ENCODE measurements at regions not wholly inside any gene's neighbourhood (a gene's known extent, or its start where the extent isn't known, plus 50 kb on each side); places are given as distances from the start of the nearest gene placed in this dataset.
A peak's percentile ranks its signal among the peaks of the same experiment; 100 is the strongest.

DNA sequence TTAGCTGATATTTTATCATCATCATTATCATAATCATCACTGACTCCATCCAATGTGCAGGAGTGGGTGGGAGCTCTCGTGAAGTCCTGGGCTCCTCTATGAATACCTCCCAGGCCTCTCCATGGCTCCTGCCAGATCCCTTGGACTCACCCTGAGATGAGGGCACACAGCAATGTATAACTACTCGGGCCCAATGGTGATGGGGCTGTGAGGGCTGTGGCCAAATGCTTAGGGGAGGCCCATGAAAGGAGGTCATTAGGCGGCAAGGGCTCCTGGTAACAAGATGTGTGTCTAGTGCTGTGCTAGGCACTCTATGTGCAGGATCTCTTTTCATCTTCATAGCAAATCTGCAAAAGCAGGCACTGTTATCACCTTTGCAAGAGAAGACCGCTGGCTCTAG, 270.9 kb downstream of the GLRX3 start:
- DNase-seq, result no peak

DNA sequence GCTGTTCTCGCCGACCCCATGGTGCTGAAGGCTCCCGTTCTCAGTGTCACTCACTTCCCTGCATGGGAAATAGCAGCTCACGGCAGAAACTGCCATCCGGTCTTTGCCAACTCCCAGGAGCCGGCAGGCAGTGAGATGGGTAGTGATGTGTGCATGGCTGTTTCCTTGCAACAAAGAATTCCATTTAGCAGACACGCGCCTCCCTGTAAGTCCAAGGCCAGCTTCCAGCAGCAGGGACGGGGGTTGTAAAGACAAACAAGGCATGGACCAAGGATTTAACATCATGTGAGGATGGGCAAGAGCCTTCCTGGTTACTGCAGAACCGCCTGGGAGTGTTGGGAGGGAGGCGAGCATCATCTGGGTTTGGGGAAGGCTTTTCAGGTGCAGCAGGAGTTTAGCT, 273.1 kb downstream of the GLRX3 start:
- no peak for DNase-seq

DNA sequence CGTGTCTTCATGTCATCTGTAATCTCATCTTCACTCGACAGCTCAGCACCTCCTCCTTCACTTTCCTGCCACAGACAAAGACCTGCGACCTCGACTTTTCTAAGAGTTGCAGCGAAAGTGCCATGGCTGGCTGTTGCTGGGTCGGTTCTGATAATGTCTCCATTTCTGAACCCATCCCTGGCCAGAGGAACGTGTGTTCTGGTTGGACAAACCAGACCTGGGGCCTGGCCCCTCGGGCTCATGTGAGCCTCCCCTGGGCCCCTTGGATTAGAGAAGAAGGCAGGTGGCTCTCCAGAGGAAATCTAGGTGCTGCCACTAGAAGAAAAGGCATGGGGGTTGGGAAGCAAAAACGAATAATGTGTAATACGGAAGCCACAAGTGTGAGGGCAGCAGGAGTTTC, 273.7 kb downstream of the GLRX3 start:
- no peak for DNase-seq

DNA sequence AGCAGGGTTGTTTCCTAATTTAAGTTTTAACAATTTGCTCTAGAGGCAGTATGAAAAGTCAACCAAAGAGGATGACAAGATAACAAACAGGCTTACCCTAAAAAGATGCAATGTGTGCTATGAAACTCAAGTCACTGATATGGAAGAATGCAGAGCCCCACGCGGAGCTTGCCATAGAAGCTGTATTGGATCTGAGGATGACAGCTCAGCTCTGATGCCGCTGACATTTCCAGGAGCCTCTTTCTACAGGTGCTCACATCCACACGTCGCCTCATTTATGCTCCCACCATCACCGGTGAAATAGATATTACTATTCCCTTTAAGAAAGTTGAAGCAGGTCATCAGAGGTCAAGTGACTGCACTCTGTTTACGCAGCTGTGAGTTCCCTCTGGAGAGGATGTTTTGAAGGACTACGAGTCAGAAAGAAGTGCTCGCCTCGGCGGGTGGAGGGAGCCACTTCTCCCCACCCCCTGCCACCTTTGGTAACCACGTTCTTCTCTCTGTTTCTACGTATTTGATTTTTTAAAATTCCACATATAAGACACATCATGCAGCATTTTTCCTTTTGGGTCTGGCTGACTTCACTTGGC, 275.4 kb downstream of the GLRX3 start:
- DNase-seq, result peak; percentile 51

DNA sequence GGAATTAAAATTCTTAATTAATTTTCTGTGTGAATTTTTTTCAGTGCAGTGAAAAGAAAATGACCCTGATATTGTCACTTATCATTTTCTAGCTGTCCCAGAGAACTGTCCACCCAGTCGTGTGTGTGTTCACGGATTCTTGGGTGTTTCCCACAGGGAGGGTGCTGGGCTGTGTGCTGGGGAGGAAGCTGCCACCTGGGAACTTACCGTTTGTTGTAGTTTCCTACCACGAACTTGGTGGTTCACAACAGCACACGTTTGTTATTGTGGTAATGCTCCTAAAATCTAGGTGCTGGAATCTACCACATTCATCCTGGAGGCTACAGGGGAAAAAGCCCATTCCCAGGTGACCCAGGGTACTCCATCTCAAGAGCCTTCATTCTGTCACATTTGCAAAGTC, 276.1 kb downstream of the GLRX3 start:
- DNase-seq, result no peak

DNA sequence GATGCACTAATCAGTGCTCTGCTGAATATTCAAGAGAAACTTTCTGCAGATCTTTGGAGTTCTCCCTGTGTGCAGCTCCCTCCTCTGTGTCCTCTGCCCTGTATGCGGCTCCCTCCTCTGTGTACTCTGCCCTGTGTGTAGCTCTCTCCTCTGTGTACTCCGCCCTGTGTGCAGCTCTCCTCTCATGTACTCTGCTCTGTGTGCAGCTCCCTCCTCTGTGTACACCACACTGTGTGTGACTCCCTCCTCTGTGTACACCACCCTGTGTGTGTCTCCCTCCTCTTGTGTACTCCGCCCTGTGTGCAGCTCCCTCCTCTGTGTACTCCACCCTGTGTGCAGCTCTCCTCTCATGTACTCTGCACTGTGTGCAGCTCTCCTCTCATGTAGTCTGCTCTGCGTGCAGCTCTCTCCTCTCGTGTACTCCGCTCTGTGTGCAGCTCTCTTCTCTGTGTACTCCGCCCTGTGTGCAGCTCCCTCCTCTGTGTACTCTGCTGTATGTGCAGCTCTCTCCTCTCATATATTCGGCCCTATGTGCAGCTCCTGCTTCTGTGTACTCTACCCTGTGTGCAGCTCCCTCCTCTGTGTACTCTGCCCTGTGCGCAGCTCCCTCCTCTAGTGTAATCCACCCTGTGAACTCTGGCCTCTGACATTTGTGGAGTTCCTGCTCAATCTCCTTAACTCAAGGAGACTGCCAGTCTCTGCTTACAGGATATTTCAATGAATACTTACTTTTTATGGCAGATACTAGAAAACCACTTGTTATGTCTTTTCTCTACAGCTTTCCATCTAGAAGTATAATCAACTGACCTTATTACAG, 280.4 kb downstream of the GLRX3 start:
- DNase-seq, result no peak

DNA sequence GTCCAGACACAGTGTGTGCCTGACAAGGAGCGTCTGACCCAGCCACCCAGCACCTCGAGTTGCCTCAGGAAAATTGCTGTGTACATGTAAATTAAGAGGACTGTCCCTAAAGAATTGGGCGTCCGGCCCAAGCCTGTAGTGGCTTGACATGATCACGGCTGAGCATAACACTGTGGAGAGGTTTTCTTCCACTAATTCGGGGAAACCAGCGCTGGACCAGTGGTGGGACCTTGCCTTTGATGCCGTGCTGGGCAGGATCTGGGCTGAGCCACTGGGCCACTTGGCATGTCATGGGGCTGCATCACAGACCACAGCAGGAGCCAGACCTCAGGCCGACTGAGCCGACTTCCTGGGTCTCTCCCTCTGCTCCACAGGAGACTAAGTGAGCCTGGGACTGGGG, 282.5 kb downstream of the GLRX3 start:
- no peak for DNase-seq

DNA sequence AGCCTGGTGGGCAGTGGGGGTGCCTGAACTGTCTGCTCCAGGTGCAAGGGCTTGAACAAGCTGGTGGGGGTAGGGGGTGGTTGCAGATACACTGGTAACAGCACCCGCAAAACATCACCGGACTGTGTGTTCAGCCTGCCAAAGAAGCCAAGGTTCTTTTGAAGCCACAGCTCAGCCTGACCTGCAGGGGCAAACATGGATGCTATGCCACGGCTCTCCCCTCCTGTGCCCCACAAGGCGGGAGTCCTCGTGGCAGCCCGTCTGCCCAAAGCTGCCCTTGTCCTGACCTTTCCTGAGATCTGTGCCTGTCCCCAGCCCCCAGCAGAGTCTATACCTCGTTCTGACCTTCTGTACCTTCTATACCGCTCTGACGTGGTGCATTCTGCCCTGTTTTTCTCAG, 285.7 kb downstream of the GLRX3 start:
- no peak for DNase-seq

DNA sequence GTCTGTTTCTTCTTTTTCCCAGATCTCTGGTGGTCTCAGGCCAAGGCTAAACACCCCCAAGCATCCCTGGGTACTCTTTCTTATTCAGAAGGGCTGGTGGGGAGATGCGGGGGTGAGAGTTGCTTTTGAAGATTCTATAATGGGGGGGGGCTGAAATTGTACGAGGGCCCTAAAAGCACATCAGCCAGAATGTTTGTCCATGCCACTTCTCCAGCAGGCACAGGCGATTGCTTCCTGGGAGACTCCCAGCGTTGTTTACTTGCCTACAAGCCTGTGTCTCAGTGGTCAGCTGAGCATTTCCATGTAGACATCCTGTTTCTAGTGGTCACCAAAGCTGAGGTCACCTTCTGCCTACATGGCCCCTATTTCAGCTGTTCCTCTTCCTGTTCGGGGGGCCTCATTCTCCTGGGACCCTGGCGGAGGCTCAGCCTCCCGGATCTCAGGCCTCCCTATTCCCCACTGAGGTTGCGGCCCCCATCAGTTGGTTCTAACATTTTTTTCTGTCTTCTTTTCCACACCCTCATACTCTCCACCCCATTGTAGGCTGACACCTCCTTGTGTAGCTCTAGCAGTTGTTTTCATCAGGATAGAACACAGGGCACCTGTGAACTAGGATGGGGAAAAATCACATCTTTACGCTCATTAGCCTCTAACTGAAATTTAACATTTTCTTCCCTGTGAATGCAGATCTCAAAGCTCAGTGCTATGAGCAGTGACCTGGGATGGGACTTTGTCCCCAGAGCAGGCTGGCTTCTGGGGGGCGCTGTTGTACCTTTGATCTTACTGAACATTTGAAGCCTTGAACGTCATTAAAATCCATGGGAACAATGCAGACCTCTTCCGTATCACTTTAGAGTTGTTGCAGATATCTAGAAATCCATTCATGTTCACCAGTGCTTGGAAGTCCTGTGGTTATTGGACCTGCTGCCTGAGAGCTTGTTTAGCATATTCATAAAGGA, 286.5 kb downstream of the GLRX3 start:
- no peak for DNase-seq

DNA sequence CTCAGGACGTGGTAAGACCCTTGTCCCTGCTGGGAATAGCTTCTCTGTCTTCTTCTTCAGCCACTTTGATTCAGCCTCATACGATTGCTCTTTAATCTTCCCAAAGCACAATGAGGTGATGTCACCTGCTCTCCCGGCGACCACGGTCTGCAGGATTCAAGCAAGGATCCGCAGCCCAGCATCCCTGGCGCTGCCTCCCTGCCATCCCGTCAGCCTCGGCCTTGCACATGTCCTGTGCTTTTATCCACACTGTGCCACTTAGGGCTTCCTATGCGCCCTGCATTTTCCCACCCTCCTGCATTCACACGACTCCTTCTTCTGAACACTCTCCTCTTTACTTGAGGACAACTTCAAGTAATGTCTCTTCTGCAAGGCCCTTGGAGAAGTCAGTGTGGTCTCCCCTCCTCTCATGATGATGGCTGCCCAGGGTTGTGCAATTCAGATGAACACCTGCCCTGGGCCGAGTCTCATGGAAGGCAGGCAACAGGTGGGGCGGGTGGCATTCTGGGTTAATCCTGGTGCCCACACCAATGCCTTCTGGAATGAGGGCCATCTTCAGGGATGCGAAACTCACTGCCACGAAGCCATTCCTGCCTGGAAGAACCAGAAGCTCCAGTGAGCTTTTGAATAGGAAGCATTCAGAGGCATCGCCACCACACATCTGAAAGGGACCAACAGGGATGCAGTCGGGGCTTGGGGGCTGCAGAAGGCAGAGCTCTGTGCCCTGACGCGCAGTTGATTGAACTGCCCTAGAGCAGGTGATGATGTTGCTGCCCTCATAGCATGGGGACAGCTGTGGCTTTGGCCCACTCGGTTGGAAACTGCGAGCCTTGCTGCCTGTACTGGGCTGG, 287.5 kb downstream of the GLRX3 start:
- no peak for DNase-seq

DNA sequence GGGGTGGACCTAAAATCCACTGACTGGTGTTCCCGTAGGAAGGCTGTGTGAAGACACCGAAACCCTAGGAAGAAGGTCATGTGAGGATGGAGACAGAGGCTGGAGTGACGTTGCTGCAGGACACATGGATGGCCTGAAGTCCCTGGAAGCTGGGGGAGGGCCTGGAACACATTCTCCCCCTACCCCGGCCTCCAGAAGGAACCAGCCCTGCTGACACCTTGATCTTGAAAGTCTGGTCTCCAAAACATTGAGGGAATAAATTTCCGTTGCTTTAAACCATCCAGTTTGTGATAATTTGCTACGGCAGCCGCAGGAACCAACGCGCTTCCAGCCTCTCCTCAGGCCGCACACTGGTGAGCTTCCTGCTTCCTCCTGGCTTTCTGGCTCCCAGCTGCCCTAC, 288.2 kb downstream of the GLRX3 start:
- DNase-seq, result no peak

DNA sequence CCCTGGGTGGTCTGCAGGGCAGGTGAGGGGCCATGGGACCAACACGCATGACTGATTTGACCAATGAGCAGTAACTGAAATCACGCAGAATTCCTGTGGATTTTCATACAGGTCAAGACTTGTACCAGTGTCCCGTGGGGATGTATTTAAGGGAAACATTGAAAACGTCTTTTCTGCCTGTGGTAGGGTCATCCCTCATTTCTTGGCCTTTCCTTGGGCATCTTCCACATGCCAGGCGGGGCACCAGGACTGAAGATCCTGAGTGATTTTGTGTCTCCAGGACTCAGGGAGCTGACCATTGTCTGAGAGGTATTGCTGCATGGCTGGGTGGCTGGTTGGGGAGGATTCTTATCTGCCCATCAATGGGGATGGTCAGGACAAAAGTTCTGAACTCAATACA, 289.0 kb downstream of the GLRX3 start:
- DNase-seq, result no peak

DNA sequence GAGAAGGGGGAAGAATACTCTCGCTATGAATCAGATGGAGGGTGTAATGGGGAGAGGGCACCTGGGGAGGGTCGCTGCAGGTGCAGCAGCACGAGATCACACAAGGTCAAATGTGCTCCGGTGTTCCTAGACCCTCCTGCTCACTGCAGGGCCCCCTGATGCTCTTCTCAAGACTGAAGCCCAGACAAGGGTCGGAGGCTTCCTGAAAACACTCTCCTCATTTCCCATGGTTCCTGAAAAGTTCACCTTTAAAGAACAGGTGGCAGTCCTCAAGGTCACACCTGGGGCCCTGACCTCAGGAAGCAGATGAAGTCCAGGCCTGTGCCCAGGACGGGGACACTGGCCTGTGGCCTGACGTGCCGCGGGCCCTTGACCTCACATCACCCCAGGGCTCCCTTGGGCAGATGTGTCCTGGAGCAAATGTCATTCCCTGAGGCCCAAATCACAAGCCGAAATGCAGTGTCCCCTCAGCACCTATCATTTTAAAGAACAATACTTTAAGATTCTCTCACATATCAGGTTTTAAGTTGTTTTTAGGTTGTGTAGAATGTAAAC, 289.8 kb downstream of the GLRX3 start:
- no peak for DNase-seq

DNA sequence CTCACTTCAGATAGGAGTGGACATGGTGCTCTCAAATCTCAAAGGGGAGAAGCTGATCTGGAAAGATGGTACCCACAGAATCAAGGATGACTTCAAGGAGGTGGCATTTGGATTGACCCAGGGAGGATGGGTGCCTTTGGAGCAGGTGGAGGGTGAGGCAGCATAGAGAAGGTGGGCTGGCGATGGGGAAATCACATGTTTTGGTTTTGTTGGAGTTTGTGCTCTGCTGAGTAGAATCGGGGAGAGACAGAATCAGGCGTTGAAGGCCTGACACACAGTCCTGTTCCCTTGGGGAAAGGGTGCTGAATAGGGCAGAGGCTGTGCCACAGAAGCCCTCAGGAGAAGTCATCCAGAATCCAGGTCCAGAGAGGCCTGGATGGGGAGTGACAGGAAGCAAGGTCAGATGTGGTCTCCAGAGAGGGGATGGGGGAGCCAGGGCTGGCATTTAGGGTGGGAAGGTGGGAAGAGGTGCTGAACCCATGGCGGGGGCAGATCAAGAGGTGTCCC, 291.1 kb downstream of the GLRX3 start:
- DNase-seq, result no peak

DNA sequence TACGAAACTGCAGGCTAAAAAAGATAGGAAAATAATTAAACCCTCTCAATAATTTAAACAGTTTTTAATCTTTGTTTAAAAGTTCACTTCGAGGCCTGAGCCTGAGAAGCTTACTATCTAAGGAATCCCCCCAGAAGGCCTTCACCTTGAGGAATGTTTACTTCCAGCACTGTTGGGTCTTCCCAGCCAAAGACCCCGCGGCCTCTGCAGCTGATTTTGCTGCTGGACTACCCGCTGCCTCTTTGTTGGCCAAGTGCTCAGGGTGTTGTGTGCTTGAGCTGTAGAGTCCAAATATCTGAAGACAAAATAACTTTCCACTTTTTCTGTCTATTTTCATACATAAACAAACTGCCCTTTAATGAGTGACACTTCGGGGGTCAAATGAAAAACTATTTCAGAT, 292.7 kb downstream of the GLRX3 start:
- no peak for DNase-seq

DNA sequence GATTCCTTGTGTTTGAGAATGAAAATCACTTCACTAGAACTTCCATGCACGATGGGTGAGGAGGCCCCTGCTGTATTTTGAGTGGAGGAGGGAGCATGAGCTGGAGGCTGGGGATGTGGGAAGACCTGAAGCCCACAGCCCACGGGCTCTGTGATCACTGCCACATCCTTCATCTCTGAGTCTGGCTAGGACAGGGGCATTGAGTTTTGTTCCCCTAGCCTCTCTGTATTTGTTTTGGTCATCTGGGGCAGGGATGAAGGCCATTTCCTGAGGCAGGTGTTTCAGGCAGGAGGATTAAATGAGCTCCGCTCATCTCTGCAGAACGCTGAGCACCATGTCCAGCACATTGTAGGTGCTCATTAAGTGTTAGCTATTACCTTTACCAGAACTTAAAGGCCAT, 293.6 kb downstream of the GLRX3 start:
- no peak for DNase-seq

DNA sequence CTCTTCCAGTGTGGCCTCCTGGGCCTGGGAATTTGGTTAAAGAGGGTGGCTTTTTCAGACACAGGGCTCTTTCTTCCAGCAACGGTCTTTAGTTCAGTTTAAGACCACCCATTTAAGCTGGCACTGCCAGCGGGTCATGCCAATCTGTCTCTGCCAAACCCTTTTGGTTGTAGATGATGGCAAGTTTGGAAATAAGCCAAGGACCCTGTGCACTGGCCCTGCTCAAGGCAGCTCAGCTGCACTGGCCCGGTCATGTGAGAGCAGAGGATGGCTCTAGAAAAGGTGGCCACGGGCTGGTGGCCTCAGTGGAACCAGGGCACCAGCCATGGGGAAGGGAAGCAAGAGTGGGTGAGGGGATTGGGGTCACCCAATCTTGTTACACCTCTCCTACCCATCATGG, 294.1 kb downstream of the GLRX3 start:
- DNase-seq, result no peak

DNA sequence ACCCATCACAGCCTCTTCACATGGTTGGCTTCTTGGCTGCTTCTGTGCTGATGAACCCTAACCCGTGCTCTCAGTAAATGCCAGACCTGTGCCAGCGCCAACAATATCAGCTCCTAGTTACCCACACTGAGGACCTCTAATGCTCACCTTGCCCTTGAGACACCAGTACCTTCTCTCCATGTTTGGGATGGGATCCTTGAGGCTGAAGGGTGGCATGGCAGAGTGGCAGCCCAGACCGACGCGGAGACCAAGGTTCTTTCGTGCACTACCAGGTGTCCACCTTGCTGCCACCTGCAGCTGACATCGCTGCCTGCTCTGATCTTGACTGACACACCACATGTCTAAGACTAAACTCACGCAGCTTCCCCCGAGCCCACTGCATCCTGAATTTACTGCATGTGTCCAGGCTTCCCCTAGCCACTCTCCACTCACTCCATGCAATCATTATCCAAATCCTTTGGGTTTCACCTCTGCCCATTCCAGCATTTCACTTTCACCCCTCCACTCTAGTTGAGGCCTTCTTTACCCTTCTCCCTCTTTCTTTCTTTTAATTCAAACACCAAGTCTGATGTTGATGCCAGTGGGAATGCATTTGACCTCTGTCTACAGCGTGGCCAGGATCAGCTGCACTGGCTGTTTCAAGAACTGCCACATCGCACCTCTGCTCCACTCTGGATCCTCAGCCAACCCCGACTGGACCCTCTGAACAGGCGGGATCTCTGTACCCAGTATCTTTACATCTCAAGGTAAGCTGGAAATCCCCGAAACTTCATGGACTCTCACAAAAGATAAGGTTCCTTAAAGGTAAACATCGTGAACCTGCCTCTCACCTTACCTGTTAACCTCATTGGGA, 294.9 kb downstream of the GLRX3 start:
- DNase-seq, result no peak

DNA sequence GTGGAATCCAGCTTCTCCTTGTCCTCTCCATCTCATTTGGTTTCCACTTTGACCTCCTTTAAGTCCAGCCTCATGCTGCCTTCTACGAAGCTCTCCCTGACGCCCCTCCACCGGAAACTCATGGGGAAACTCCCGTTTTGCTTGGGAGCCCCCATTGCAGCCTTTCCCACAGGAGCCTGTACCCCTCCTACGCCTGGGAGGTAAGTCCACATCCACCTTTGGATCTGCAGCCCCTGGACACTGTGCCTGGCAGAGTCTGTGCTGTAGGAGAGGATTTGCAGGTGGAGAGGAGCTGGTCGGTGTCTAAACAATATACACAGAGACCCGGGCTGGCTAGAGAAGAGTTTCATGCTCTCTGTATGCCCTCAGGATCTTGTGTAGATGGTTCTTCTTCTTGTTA, 296.1 kb downstream of the GLRX3 start:
- DNase-seq, result no peak

DNA sequence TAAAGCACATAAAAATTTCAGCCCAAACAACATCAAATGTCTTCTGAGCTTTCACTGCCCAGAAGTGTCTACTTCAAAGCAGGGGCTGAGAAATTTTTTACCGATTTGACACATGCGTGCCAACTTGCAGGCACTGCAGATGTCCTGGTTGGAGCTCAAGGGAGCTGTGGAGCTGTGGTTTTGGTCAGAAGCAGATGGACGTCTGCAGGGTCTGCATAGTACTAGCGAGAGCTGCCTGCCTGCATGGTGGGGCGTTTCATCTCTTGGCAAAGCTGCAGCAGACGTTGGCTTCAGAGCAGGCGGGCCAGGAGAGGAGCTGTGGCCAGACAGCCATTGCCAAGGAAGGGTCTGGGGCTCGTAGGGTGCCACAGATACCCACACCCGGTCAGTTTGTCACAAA, 296.7 kb downstream of the GLRX3 start:
- no peak for DNase-seq
